Adrenal gland (tissue), 9 donors: ENCODE measurements at regions not wholly inside any gene's neighbourhood (a gene's known extent, or its start where the extent isn't known, plus 50 kb on each side); places are given as distances from the start of the nearest gene placed in this dataset.
"Not testable (repeated sequence)": the region's sequence is repeated elsewhere in the genome, so short reads cannot be mapped to it uniquely, and the experiment has no call there.

ENCODE experiments used
- DNase-seq, 7 donors: peaks; one replicate each; pipeline ENCODE4 v3.0.0-alpha.2; 2019 to 2020
- H3K27ac ChIP-seq, 5 donors: fragments of 200-600 bp; sonication (generic) in 4 of 5; 1 replicate in 3 of 5; 2 replicates in 2 of 5; pipeline versions ENCODE4 v1.5.1 to v1.8.0; 2016 to 2020; ENCODE audit warnings: mild to moderate bottlenecking in 1 of 5
- H3K27me3 ChIP-seq: fragments of 200-600 bp; 2 replicates; pipeline ENCODE4 v1.8.0; 2021
- H3K36me3 ChIP-seq, 2 donors: fragments of 200-600 bp; replicated peaks in 1 of 2; 1 replicate in 1 of 2; 2 replicates in 1 of 2; pipeline versions ENCODE4 v1.5.1 to v1.8.0; 2018 to 2022
- H3K4me1 ChIP-seq, 2 donors: fragments of 200-600 bp; replicated peaks in 1 of 2; 1 replicate in 1 of 2; 2 replicates in 1 of 2; pipeline versions ENCODE4 v1.5.1 to v1.8.0; 2018 to 2021
- H3K4me3 ChIP-seq, 4 donors: fragments of 200-600 bp; sonication (generic) in 3 of 4; one replicate each; pipeline ENCODE4 v1.5.1; 2016 to 2018
- H3K9me3 ChIP-seq, 3 donors: fragments of 200-600 bp; sonication (generic) in 1 of 3; replicated peaks in 1 of 3; 1 replicate in 2 of 3; 2 replicates in 1 of 3; pipeline versions ENCODE4 v1.5.1 to v1.8.0; 2016 to 2021
- POLR2A ChIP-seq, 2 donors: fragments of 450-650 bp; IDR thresholded peaks; one replicate each; pipeline ENCODE4 v1.6.1; 2017; ENCODE audit warnings: antibody characterized with exemption in 2 of 2, mild to moderate bottlenecking in 2 of 2, moderate library complexity in 1 of 2
- WGBS, 4 donors: extraction: QIAGEN DNeasy Blood & Tissue Kit in 2 of 4; methylation state at CpG; one replicate each; pipeline versions ENCODE4 v1.1.5 to v1.1.7; 2013 to 2017; 5-methylcytosine and 5-hydroxymethylcytosine counted together
- intact Hi-C, 2 donors: fragments of 100-400 bp; cut with DNase I; formaldehyde crosslinking; loops; one replicate each; pipeline versions ENCODE4 v1.14.1 to v1.15.0; 2022 to 2023
- TF ChIP-seq, protein P1 (sequence below), 6 experiments: fragments of 450-650 bp in 4 of 6; fragments of 200-600 bp in 2 of 6; sonication (generic) in 1 of 6; IDR thresholded peaks; 1 replicate in 5 of 6; 2 replicates in 1 of 6; pipeline versions ENCODE4 v1.5.1 to v1.8.0; 2016 to 2021; ENCODE audit warnings: antibody characterized with exemption in 6 of 6, mild to moderate bottlenecking in 2 of 6, moderate library complexity in 1 of 6
- donor health status: healthy with polysubstance abuse.
- donor health status: Bipolar disorder and iron deficiency.
- donor health status: DM: yes; HTN: yes; CAD: no.
- donor health status: DM: no; HTN: no; CAD: no.
- donor health status: DM: no; HTN: no; CAD: no.

DNA sequence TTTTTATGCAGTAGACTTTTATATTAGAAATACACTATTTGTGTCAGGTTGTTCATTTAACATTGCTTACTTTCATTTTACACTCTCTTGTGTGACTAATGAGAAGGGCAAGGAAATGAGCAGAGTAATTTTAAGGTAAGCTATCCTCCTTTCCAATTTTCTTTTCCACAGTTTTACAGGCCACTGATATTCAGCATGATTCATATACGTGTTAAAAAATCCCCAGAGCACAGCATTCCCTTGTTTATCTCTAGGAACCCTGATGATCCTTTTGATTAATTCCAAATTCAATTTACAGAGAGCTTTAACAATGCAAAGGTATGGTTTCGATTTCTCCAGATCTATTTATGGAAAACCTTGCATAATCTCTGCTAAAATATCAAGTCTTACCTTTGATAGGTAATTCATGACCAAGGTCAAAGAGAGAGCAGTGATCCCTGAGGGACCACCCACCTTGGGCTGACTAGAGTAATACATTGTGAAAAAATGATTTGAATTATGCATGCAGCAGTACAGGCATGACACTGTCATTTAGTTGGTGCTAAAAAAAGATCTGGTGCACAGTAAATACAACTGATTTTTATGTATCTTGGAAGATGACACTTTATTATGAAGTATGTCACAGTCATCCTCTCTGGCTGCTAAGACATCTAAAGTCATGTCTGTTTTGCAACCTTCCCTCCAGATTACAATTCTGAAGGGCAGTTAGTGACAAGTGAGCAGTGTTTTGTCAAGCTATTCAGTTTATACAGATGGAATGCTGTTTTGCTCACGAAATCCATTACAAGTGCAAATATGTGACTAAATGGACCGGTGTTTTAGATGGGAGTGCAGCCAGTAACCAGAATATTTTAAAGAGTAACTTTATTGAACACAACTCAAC is 736.6 kb downstream of the EPHA7 start:
- Histone ChIP-seq H3K4me3 (no peak overlapping the region), H3K9me3 (no peaks in the 10 kb centered on the region), H3K27me3 (no peaks in the 10 kb centered on the region), H3K4me1 (no peaks in the 10 kb centered on the region), H3K36me3 (no peaks in the 10 kb centered on the region), H3K27ac (no peak overlapping the region)
- WGBS, 4 donors = 49 to 69% (median 60%) methylated on average over 4 of the region's 4 CpGs
- intact Hi-C loops = no loop called here
- TF ChIP-seq, protein P1, sequence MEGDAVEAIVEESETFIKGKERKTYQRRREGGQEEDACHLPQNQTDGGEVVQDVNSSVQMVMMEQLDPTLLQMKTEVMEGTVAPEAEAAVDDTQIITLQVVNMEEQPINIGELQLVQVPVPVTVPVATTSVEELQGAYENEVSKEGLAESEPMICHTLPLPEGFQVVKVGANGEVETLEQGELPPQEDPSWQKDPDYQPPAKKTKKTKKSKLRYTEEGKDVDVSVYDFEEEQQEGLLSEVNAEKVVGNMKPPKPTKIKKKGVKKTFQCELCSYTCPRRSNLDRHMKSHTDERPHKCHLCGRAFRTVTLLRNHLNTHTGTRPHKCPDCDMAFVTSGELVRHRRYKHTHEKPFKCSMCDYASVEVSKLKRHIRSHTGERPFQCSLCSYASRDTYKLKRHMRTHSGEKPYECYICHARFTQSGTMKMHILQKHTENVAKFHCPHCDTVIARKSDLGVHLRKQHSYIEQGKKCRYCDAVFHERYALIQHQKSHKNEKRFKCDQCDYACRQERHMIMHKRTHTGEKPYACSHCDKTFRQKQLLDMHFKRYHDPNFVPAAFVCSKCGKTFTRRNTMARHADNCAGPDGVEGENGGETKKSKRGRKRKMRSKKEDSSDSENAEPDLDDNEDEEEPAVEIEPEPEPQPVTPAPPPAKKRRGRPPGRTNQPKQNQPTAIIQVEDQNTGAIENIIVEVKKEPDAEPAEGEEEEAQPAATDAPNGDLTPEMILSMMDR (IDR thresholded peaks at IDR 0.05) = no peak
- TF ChIP-seq POLR2A (IDR thresholded peaks at IDR 0.05) = no peak
- no peak for DNase-seq

DNA sequence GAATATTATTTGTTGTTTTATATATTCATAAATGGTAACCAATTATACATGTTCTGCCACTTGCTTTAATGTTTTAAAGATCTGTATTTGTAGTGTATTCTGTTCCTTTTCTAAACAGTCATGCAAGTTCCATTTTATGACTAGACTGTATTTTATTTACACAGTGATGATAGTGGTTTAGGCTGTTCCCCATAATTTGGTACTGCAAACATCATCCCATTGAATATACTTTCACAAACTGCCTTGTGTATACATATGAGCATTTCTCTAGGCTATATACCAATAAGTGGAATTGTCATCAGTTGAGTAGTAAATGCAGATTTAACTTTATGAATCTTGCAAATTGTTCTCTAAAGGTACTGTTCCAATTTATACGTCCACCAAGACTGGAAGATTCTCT is 738.0 kb downstream of the EPHA7 start:
- no peak for DNase-seq
- Histone ChIP-seq H3K36me3 (no peaks in the 10 kb centered on the region), H3K27ac (no peak overlapping the region), H3K4me3 (no peak overlapping the region), H3K27me3 (no peaks in the 10 kb centered on the region), H3K9me3 (no peaks in the 10 kb centered on the region), H3K4me1 (no peaks in the 10 kb centered on the region)
- TF ChIP-seq, protein P1 (IDR thresholded peaks at IDR 0.05) = no peak
- TF ChIP-seq POLR2A (IDR thresholded peaks at IDR 0.05) = no peak
- 80 to 97% (median 83%) methylated on average over 1 of the region's 1 CpG for WGBS, 4 donors
- intact Hi-C loops = no loop called here

DNA sequence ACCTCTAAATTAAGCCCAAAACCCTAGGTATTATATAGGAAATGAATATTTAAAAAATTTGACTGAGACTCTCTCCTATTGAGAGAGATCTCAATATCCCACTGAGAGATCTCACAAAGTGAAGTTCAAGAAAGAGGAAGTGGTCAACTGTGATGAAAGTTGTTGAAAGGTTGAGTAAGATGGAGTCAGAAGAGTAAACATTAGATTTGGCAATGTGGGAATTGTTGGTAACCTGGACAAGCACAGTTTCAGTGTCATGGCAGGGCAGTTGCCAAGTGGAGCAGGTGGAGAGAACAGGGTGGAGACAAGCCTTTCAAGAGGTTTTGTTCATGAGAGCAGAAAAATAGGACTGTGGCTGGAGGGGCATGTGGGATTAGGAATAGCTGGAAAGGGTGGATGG is 747.9 kb downstream of the EPHA7 start:
- H3K27me3 ChIP-seq, H3K27ac ChIP-seq, H3K4me3 ChIP-seq, intact Hi-C loops, H3K4me1 ChIP-seq, H3K36me3 ChIP-seq, H3K9me3 ChIP-seq: not testable (repeated sequence)
- DNase-seq = peak in 2 of 7 donors; percentile 2 to 6

GRCh38 chr6:92667843-92668242 is 751.5 kb downstream of the EPHA7 start:
- intact Hi-C loops = no loop called here
- H3K36me3 ChIP-seq = no peaks in the 10 kb centered on the region
- H3K27ac ChIP-seq = no peak overlapping the region
- no peaks in the 10 kb centered on the region for H3K27me3 ChIP-seq
- DNase-seq = no peak
- TF ChIP-seq POLR2A (IDR thresholded peaks at IDR 0.05) = no peak
- H3K9me3 ChIP-seq = no peaks in the 10 kb centered on the region
- no peaks in the 10 kb centered on the region for H3K4me1 ChIP-seq
- no peak overlapping the region for H3K4me3 ChIP-seq
- 41 to 60% (median 53%) methylated on average over 5 of the region's 5 CpGs for WGBS, 4 donors

DNA sequence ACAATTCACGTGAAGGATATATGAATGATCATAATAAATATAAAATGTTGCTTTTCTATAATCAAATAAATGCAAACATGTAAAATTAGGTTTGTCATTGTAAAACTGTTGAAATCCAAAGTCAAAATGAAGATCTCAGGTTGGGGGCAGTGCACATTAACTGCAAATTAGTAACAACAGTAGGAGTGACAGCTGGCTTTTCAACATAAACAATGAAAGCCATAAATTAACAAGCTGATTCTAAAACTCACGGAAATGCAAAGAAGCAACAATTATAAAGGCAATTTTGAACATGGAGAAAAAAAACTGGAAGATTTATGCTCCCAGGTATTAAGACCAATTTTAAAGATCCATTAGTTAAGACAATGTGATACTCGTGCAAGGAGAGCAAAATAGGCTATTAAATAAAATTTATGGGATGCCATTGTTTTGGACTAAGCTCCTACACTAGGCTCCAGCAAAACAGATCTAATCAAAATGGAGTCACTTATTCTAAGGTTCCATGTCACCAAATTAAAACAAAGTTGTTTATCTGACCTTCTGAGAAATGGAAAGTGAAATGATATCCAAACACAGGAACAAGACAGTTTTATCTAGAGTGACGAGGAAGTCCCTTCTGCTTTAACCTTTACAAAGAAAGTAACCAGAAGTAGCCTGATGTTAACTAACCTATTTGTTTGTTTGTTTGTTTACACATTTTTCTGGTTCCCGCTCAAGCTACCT is 770.8 kb downstream of the EPHA7 start:
- WGBS, 4 donors = 51 to 56% (median 54%) methylated on average over 5 of the region's 5 CpGs
- TF ChIP-seq, protein P1 (IDR thresholded peaks at IDR 0.05) = no peak
- no peak for TF ChIP-seq POLR2A (IDR thresholded peaks at IDR 0.05)
- H3K36me3 ChIP-seq = no peaks in the 10 kb centered on the region
- no peaks in the 10 kb centered on the region for H3K27me3 ChIP-seq
- no peak overlapping the region for H3K27ac ChIP-seq
- no peak for DNase-seq
- no peaks in the 10 kb centered on the region for H3K9me3 ChIP-seq
- no peaks in the 10 kb centered on the region for H3K4me1 ChIP-seq
- H3K4me3 ChIP-seq = no peak overlapping the region
- intact Hi-C loops = no loop called here
